ENCODE measurements at regions not wholly inside any gene's neighbourhood (a gene's known extent, or its start where the extent isn't known, plus 50 kb on each side); places are given as distances from the start of the nearest gene placed in this dataset.

GRCh38 chr2:180328795-180329422 lies 321.8 kb upstream of the CWC22 start:
- H3K4me3 ChIP-seq (replicated peaks; ENCODE audit: low read depth, low read length), result no peak overlapping the region
- TF ChIP-seq CTCF (IDR thresholded peaks at IDR 0.05; ENCODE audit: low read depth, low read length, missing control alignments), result no peak
- DNase-seq (ENCODE audit: extremely low read depth, low read depth), result no peak

- DNase-seq (ENCODE audit: extremely low read depth, low read depth), result no peak
- H3K4me3 ChIP-seq (replicated peaks; ENCODE audit: low read depth, low read length), result no peak overlapping the region
- no peak for TF ChIP-seq CTCF (IDR thresholded peaks at IDR 0.05; ENCODE audit: low read depth, low read length, missing control alignments)
Measured at GRCh38 chr2:180327185-180327584, 320.1 kb upstream of the CWC22 start.

- no peak for TF ChIP-seq CTCF (IDR thresholded peaks at IDR 0.05; ENCODE audit: low read depth, low read length, missing control alignments)
- no peak for DNase-seq (ENCODE audit: extremely low read depth, low read depth)
- H3K4me3 ChIP-seq (replicated peaks; ENCODE audit: low read depth, low read length), result no peak overlapping the region
Measured at GRCh38 chr2:180325416-180326120, 318.5 kb upstream of the CWC22 start.

- TF ChIP-seq CTCF (IDR thresholded peaks at IDR 0.05; ENCODE audit: low read depth, low read length, missing control alignments), result no peak
- DNase-seq (ENCODE audit: extremely low read depth, low read depth), result no peak
- no peak overlapping the region for H3K4me3 ChIP-seq (replicated peaks; ENCODE audit: low read depth, low read length)
Measured at GRCh38 chr2:180324182-180324581, 317.1 kb upstream of the CWC22 start.

GRCh38 chr2:180322781-180323180 lies 315.7 kb upstream of the CWC22 start:
- DNase-seq (ENCODE audit: extremely low read depth, low read depth), result no peak
- no peak for TF ChIP-seq CTCF (IDR thresholded peaks at IDR 0.05; ENCODE audit: low read depth, low read length, missing control alignments)
- no peak overlapping the region for H3K4me3 ChIP-seq (replicated peaks; ENCODE audit: low read depth, low read length)

GRCh38 chr2:180319586-180320405 lies 312.7 kb upstream of the CWC22 start:
- no peak for TF ChIP-seq CTCF (IDR thresholded peaks at IDR 0.05; ENCODE audit: low read depth, low read length, missing control alignments)
- no peak for DNase-seq (ENCODE audit: extremely low read depth, low read depth)
- H3K4me3 ChIP-seq (replicated peaks; ENCODE audit: low read depth, low read length), result no peak overlapping the region

Data from HFF-Myc (cell line).